ENCODE measurements at regions not wholly inside any gene's neighbourhood (a gene's known extent, or its start where the extent isn't known, plus 50 kb on each side); places are given as distances from the start of the nearest gene placed in this dataset.

DNA sequence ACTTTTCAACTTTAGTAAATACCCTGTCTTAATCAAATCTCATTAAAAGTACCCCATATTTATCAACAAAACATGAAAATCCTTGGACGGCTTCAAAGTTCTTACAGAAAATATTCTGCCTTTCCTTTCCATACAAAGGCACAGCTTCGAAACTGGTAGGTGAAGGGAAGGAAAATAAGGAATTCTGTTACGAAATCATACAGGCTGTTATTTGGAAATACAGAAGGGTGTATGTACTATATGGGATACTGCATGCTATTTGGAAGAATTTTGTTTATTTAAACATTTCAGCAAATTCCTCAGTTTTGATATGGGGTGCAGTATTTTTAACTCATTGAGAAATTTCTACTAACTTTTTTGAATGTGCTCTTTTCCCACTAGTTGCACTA lies 138.4 kb upstream of the BTN3A2 start:
- TF ChIP-seq CTCF (IDR thresholded peaks at IDR 0.05; ENCODE audit: low read depth, low read length, missing control alignments) = no peak
- no peak overlapping the region for H3K4me3 ChIP-seq (replicated peaks; ENCODE audit: low read depth, low read length)

DNA sequence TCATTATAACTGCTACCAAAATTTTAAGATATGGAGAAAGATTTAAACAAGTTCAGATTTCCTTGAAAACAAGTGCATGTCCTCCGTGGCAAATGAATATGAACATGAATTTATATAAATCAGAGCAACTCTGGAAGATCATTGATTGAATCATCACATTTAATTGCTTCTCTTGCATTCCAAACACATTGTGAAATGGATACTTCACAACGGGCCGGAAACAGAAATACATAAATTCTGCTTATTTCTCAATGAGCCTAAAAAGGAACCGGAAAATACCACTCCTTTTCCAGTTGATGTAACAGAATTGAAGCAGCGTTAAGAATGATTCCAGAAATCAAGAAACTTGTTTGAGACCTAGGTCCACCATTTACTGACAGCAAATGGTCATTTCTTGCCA lies 134.6 kb upstream of the BTN3A2 start:
- no peak overlapping the region for H3K4me3 ChIP-seq (replicated peaks; ENCODE audit: low read depth, low read length)
- no peak for TF ChIP-seq CTCF (IDR thresholded peaks at IDR 0.05; ENCODE audit: low read depth, low read length, missing control alignments)
- no peak for DNase-seq (ENCODE audit: extremely low read depth, low read depth)

More for the DNA sequence above, 138.4 kb upstream of the BTN3A2 start:
- no peak for DNase-seq (ENCODE audit: extremely low read depth, low read depth)

GRCh38 chr6:26231006-26231587 lies 133.9 kb upstream of the BTN3A2 start:
- no peak for TF ChIP-seq CTCF (IDR thresholded peaks at IDR 0.05; ENCODE audit: low read depth, low read length, missing control alignments)
- H3K4me3 ChIP-seq (replicated peaks; ENCODE audit: low read depth, low read length) = no peak overlapping the region
- no peak for DNase-seq (ENCODE audit: extremely low read depth, low read depth)

GRCh38 chr6:26232306-26232939 lies 132.6 kb upstream of the BTN3A2 start:
- peak overlapping the region; percentile 61; the same call in 1 of the 2 replicates for H3K4me3 ChIP-seq (replicated peaks; ENCODE audit: low read depth, low read length)
- TF ChIP-seq CTCF (IDR thresholded peaks at IDR 0.05; ENCODE audit: low read depth, low read length, missing control alignments) = no peak
- no peak for DNase-seq (ENCODE audit: extremely low read depth, low read depth)

DNA sequence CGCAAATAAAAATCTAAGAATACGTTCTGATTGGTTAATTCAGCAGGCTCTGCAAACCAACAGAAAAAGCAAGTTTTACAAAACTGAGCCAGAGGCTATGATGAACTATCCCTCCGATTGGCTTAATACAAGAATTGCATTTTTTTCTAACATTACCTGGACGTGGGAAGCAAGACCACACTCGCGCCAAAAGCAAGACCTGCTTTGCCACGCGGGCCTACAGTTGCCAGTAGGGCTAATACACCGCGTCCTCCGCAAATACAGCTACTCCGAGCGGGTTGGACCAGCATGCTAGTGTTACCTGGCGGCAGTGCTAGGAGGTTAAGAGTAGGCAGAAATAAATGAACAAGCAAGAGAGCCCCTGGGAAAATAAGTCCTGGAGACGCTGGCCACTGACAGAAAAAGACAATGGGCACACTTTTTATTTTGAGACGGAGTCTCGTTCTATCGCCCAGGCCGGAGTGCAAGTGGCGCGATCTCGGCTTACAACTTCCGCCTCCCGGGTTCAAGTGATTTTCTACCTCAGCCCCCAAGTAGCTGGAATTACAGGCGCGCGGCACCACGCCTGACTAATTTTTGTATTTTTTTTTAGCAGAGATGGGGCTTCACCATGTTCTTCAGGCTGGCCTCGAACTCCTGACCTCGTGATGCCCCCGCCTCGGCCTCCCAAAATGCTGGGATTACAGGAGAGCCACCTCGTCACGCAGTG lies 131.9 kb upstream of the BTN3A2 start:
- TF ChIP-seq CTCF (IDR thresholded peaks at IDR 0.05; ENCODE audit: low read depth, low read length, missing control alignments) = no peak
- DNase-seq (ENCODE audit: extremely low read depth, low read depth) = no peak
- H3K4me3 ChIP-seq (replicated peaks; ENCODE audit: low read depth, low read length) = peak overlapping the region; percentile 61

GRCh38 chr6:26233649-26234420 lies 131.2 kb upstream of the BTN3A2 start:
- no peak for DNase-seq (ENCODE audit: extremely low read depth, low read depth)
- TF ChIP-seq CTCF (IDR thresholded peaks at IDR 0.05; ENCODE audit: low read depth, low read length, missing control alignments) = no peak
- peak overlapping the region; percentile 61 for H3K4me3 ChIP-seq (replicated peaks; ENCODE audit: low read depth, low read length)
